GM12878 (cell line): ENCODE measurements at regions not wholly inside any gene's neighbourhood (a gene's known extent, or its start where the extent isn't known, plus 50 kb on each side); places are given as distances from the start of the nearest gene placed in this dataset.

Experiments
- ATAC-seq: fragments of 200-7000 bp; cut with Tn5 transposase; 3 replicates; pipeline ENCODE4 v1.9.1; 2020; ENCODE audit warnings: mild to moderate bottlenecking, moderate library complexity
- BruUV-seq: library from RNA; stranded (reverse); fragments of 400-500 nt; replicated peaks from 2 replicates; lab custom pipeline; 2021; lab: Mats Ljungman, UMichigan
- CTCF ChIA-PET: fragments of 300-600 bp; sonication (Branson Sonifier 250); formaldehyde crosslinking; extraction: SDS; loops from one replicate; lab custom pipeline; 2021; ENCODE audit warnings: inconsistent platforms; lab: Yijun Ruan, JAX
- POLR2A ChIA-PET: fragments of 350-600 bp; formaldehyde crosslinking; extraction: SDS; loops from one replicate; lab custom pipeline; 2021; ENCODE audit warnings: inconsistent platforms; lab: Charles Lee
- RAD21 ChIA-PET: fragments of 300-600 bp; sonication (Branson Sonifier 250); formaldehyde crosslinking; loops from one replicate; lab custom pipeline; 2023; ENCODE audit warnings: antibody characterized with exemption; ENCODE audit not compliant: unreplicated experiment; lab: Charles Lee
- SMC1A ChIA-PET: fragments of 300-600 bp; sonication (Branson Sonifier 250); formaldehyde crosslinking; loops from one replicate; lab custom pipeline; 2023; ENCODE audit not compliant: unreplicated experiment, uncharacterized antibody; lab: Charles Lee
- DNase-seq: peaks from one replicate; pipeline ENCODE4 v3.0.0-alpha.2; 2011; ENCODE audit warnings: low read depth, low spot score
- FAIRE-seq: peaks from 3 replicates; lab custom pipeline; 2011; peaks lifted over from hg19 to GRCh38; lab: Jason Lieb, UNC
- H2AFZ ChIP-seq: 2 replicates; pipeline ENCODE4 v1.6.0; 2011; ENCODE audit warnings: low read depth, low read length, control low read depth; ENCODE audit not compliant: control insufficient read depth
- H3K27ac ChIP-seq: 2 replicates; pipeline ENCODE4 v1.5.1; 2011; ENCODE audit warnings: control low read depth; ENCODE audit not compliant: control insufficient read depth, insufficient read depth
- H3K27me3 ChIP-seq, 2 experiments: replicated peaks in 1 of 2; 2 replicates each; pipeline versions ENCODE4 v1.6.0 to v1.6.1; 2011; ENCODE audit warnings: low read length in 1 of 2; ENCODE audit not compliant: control insufficient read depth in 2 of 2, insufficient read depth in 2 of 2
- H3K36me3 ChIP-seq, 2 experiments: 2 replicates each; pipeline ENCODE4 v1.5.1; 2011; ENCODE audit warnings: low read length in 1 of 2; ENCODE audit not compliant: control insufficient read depth in 2 of 2, insufficient read depth in 2 of 2
- H3K4me1 ChIP-seq: 2 replicates; pipeline ENCODE4 v1.6.1; 2011; ENCODE audit warnings: mild to moderate bottlenecking, low read length, moderate library complexity, mixed read lengths; ENCODE audit not compliant: control insufficient read depth, insufficient read depth
- H3K4me2 ChIP-seq: 2 replicates; pipeline ENCODE4 v1.6.0; 2011; ENCODE audit warnings: control low read depth; ENCODE audit not compliant: control insufficient read depth, insufficient read depth
- H3K4me3 ChIP-seq: fragments of 200-600 bp; sonication (generic); 2 replicates; pipeline ENCODE4 v1.5.1; 2016
- H3K79me2 ChIP-seq: 2 replicates; pipeline ENCODE4 v1.6.0; 2011; ENCODE audit warnings: low read length; ENCODE audit not compliant: control insufficient read depth, insufficient read depth
- H3K9ac ChIP-seq: 2 replicates; pipeline ENCODE4 v1.8.0; 2011; ENCODE audit warnings: low read length, control low read depth, mixed read lengths; ENCODE audit not compliant: control insufficient read depth, insufficient read depth
- H3K9me3 ChIP-seq: replicated peaks from 3 replicates; pipeline ENCODE4 v1.5.1; 2011; ENCODE audit warnings: mild to moderate bottlenecking, low read length; ENCODE audit not compliant: control insufficient read depth, insufficient read depth
- H4K20me1 ChIP-seq: 2 replicates; pipeline ENCODE4 v1.6.0; 2011; ENCODE audit not compliant: control insufficient read depth, insufficient read depth
- CBFB ChIP-seq: IDR thresholded peaks from 2 replicates; pipeline ENCODE4 v1.6.1; 2016; ENCODE audit warnings: antibody characterized with exemption, low read depth
- KAT2A ChIP-seq: conservative IDR thresholded peaks from 2 replicates; pipeline ENCODE4 v1.6.1; 2011; ENCODE audit warnings: low read depth, low read length; ENCODE audit not compliant: control insufficient read depth
- RCOR1 ChIP-seq: conservative IDR thresholded peaks from 2 replicates; pipeline ENCODE4 v1.6.1; 2012; ENCODE audit warnings: low read depth, low read length, improper control_type of control experiment
- TBL1XR1 ChIP-seq: IDR thresholded peaks from 2 replicates; pipeline ENCODE4 v1.6.1; 2012; ENCODE audit warnings: low read depth, low read length, improper control_type of control experiment
- ZNF384 ChIP-seq: IDR thresholded peaks from 2 replicates; pipeline ENCODE4 v1.6.1; 2012; ENCODE audit warnings: low read depth, mild to moderate bottlenecking, low read length, improper control_type of control experiment, borderline replicate concordance
- WGBS: methylation state at CpG from one replicate; pipeline ENCODE4 v1.1.6; 2016; ENCODE audit warnings: low lambda C conversion rate; ENCODE audit not compliant: insufficient replicate concordance, insufficient coverage; ENCODE audit errors: missing lambda C conversion rate; 5-methylcytosine and 5-hydroxymethylcytosine counted together
- in situ Hi-C: fragments of 300-500 bp; cut with MboI; formaldehyde crosslinking; loops from 9 replicates; pipeline ENCODE4 v1.14.3; 2018; ENCODE audit warnings: mixed read lengths
- intact Hi-C: fragments of 100-400 bp; cut with micrococcal nuclease; formaldehyde crosslinking; loops from one replicate; pipeline ENCODE4 v1.14.2; 2022; ENCODE audit not compliant: unreplicated experiment
- TF ChIP-seq, protein P1 (sequence below): fragments of 450-650 bp; conservative IDR thresholded peaks from 2 replicates; pipeline ENCODE4 v1.6.1; 2017; ENCODE audit warnings: mild to moderate bottlenecking, moderate library complexity
- TF ChIP-seq, protein P2 (sequence below): fragments of 450-650 bp; IDR thresholded peaks from 2 replicates; pipeline ENCODE4 v1.6.1; 2014; ENCODE audit warnings: mild to moderate bottlenecking

DNA sequence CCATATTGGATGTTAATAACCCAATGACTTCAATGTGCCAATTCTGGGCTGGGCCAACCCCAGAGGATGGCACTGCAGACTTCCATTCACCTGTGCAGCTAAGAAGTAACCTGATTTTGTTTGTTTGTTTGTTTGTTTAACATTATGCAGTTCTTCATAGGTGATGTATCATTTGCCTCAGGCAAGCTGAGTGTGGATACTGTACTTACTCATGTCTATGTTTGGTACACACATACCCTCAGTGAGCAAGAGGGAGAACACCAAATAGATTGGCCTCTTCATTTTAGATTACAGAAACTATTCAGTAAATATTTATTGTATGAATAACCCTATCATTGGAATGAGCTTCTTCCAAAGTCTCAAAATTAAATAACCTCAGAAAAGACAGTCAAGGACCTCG is 180.2 kb upstream of the SMC2 start:
- no peaks in the 10 kb centered on the region for H3K79me2 ChIP-seq
- H3K27ac ChIP-seq: no peak overlapping the region
- H3K36me3 ChIP-seq: no peaks in the 10 kb centered on the region
- FAIRE-seq (no peak), DNase-seq (no peak), ATAC-seq (no peak)
- TF ChIP-seq ZNF384 (no peak), KAT2A (no peak), RCOR1 (no peak)
- TF ChIP-seq, protein P1, sequence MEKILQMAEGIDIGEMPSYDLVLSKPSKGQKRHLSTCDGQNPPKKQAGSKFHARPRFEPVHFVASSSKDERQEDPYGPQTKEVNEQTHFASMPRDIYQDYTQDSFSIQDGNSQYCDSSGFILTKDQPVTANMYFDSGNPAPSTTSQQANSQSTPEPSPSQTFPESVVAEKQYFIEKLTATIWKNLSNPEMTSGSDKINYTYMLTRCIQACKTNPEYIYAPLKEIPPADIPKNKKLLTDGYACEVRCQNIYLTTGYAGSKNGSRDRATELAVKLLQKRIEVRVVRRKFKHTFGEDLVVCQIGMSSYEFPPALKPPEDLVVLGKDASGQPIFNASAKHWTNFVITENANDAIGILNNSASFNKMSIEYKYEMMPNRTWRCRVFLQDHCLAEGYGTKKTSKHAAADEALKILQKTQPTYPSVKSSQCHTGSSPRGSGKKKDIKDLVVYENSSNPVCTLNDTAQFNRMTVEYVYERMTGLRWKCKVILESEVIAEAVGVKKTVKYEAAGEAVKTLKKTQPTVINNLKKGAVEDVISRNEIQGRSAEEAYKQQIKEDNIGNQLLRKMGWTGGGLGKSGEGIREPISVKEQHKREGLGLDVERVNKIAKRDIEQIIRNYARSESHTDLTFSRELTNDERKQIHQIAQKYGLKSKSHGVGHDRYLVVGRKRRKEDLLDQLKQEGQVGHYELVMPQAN: no peak
- H4K20me1 ChIP-seq: no peaks in the 10 kb centered on the region
- ChIA-PET RAD21 (no interaction called here), SMC1A (no interaction called here), POLR2A (no interaction called here), CTCF (no interaction called here)
- in situ Hi-C loops (no loop called here), intact Hi-C loops (no loop called here)
- no peak overlapping the region for H2AFZ ChIP-seq
- no TSS peak for BruUV-seq
- H3K4me3 ChIP-seq: no peak overlapping the region
- no peaks in the 10 kb centered on the region for H3K9me3 ChIP-seq
- H3K9ac ChIP-seq: no peak overlapping the region
- H3K27me3 ChIP-seq: no peaks in the 10 kb centered on the region
- H3K4me2 ChIP-seq: no peak overlapping the region
- 0% methylated on average over 1 of the region's 1 CpG for WGBS
- no peaks in the 10 kb centered on the region for H3K4me1 ChIP-seq

DNA sequence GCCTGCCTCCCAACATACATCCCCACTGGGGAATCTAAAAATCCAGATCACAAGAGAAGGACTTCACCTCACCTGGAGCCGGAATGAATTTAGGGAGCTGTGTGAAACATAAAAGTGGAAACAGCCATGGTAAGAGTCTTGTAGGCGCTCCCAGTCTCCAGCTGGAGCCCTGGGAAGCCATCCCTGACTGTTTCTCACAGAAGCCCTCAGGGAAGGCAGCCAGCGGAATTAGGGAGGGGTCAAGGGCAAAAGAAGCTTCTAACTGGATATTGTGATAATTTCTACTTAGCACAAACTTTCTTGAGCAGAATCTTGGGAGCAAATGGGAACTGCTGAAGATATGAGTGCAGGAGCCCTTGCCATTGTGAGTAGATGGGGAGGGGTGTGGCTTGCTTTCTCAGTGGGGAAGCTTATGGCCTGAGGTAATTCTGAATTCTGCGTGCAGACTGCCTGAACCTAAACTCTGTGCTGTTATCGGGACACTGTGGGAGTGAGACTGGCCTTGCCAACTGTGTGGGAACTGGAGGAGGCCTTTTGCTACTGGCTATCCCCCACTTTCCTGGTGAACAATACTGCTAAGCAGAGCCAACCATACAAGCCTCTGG is 174.4 kb upstream of the SMC2 start:
- Histone ChIP-seq H3K27me3 (no peaks in the 10 kb centered on the region), H3K79me2 (no peaks in the 10 kb centered on the region), H3K9me3 (no peaks in the 10 kb centered on the region), H4K20me1 (no peaks in the 10 kb centered on the region), H2AFZ (no peak overlapping the region), H3K9ac (no peak overlapping the region), H3K36me3 (no peaks in the 10 kb centered on the region), H3K4me1 (no peaks in the 10 kb centered on the region), H3K27ac (no peak overlapping the region), H3K4me3 (no peak overlapping the region), H3K4me2 (no peak overlapping the region)
- SMC1A ChIA-PET: no interaction called here
- no peak for ATAC-seq
- intact Hi-C loops (loop anchor here (10.0 kb wide), 1 partner anchor 525 kb away; no protein-coding TSS in a partner anchor), in situ Hi-C loops (no loop called here)
- BruUV-seq: no TSS peak
- RAD21 ChIA-PET: interaction anchor here (0.6 kb wide), 1 partner anchor 575 kb away, joined by 3 read pairs; no protein-coding TSS in a partner anchor
- TF ChIP-seq TBL1XR1 (no peak), CBFB (no peak)
- TF ChIP-seq, protein P2, sequence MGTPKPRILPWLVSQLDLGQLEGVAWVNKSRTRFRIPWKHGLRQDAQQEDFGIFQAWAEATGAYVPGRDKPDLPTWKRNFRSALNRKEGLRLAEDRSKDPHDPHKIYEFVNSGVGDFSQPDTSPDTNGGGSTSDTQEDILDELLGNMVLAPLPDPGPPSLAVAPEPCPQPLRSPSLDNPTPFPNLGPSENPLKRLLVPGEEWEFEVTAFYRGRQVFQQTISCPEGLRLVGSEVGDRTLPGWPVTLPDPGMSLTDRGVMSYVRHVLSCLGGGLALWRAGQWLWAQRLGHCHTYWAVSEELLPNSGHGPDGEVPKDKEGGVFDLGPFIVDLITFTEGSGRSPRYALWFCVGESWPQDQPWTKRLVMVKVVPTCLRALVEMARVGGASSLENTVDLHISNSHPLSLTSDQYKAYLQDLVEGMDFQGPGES: no peak
- 19% methylated on average over 5 of the region's 5 CpGs for WGBS
- CTCF ChIA-PET: no interaction called here
- DNase-seq: no peak
- POLR2A ChIA-PET: no interaction called here
- FAIRE-seq: no peak
